ENCODE measurements at regions not wholly inside any gene's neighbourhood (a gene's known extent, or its start where the extent isn't known, plus 50 kb on each side); places are given as distances from the start of the nearest gene placed in this dataset.

DNA sequence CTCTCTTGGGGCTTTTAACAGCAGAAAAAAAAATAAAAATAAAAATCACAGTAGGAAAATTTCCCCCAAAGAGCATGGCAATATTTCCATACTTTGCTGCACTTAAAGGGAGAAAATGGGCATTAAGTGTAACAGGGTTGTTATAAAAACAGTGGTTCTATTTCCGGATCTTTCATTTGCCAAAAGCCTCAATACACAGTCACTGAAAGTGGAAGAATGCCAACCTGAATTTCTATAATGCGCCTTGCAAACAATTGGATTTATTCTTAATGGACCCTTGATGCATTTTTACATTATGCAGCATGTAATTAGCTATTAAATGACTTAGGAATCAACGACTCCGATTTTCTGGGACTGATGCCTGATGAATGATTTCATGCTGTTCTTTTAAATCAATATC lies 127.6 kb upstream of the NANOS1 start:
- TF ChIP-seq, protein P1, sequence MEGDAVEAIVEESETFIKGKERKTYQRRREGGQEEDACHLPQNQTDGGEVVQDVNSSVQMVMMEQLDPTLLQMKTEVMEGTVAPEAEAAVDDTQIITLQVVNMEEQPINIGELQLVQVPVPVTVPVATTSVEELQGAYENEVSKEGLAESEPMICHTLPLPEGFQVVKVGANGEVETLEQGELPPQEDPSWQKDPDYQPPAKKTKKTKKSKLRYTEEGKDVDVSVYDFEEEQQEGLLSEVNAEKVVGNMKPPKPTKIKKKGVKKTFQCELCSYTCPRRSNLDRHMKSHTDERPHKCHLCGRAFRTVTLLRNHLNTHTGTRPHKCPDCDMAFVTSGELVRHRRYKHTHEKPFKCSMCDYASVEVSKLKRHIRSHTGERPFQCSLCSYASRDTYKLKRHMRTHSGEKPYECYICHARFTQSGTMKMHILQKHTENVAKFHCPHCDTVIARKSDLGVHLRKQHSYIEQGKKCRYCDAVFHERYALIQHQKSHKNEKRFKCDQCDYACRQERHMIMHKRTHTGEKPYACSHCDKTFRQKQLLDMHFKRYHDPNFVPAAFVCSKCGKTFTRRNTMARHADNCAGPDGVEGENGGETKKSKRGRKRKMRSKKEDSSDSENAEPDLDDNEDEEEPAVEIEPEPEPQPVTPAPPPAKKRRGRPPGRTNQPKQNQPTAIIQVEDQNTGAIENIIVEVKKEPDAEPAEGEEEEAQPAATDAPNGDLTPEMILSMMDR (IDR thresholded peaks at IDR 0.05), result no peak
- TF ChIP-seq POLR2A (IDR thresholded peaks at IDR 0.05), result no peak
